SK-N-SH treated with all-trans-retinoic acid at 6 μM for 48 hours (cell line): ENCODE measurements at regions not wholly inside any gene's neighbourhood (a gene's known extent, or its start where the extent isn't known, plus 50 kb on each side); places are given as distances from the start of the nearest gene placed in this dataset.

Experiments used
- ATAC-seq: fragments of 200-7000 bp; cut with Tn5 transposase; 3 replicates; pipeline ENCODE4 v1.9.1; 2020; ENCODE audit warnings: mild to moderate bottlenecking, moderate library complexity
- BACH2 ChIP-seq: fragments of 250-450 bp; sonication (Bioruptor Pico); IDR thresholded peaks from 2 replicates; pipeline ENCODE4 v1.9.0; 2021; ENCODE audit warnings: mild to moderate bottlenecking, borderline replicate concordance
- CSDC2 ChIP-seq: fragments of 250-450 bp; sonication (Bioruptor Pico); IDR thresholded peaks from 2 replicates; pipeline ENCODE4 v1.5.0; 2020; ENCODE audit warnings: mild to moderate bottlenecking, moderate library complexity
- CSRNP3 ChIP-seq: fragments of 250-450 bp; sonication (Bioruptor Pico); IDR thresholded peaks from 2 replicates; pipeline ENCODE4 v1.5.1; 2021; ENCODE audit warnings: mild to moderate bottlenecking, moderate library complexity
- ESRRG ChIP-seq: fragments of 250-450 bp; sonication (Bioruptor Pico); IDR thresholded peaks from 2 replicates; pipeline ENCODE4 v1.6.1; 2021; ENCODE audit warnings: mild to moderate bottlenecking
- GLIS3 ChIP-seq: fragments of 250-450 bp; sonication (Bioruptor Pico); IDR thresholded peaks from 2 replicates; pipeline ENCODE4 v1.5.0; 2020; ENCODE audit warnings: mild to moderate bottlenecking, moderate library complexity
- ISL1 ChIP-seq: fragments of 250-450 bp; sonication (Bioruptor Pico); IDR thresholded peaks from 2 replicates; pipeline ENCODE4 v2.1.2; 2022; ENCODE audit warnings: mild to moderate bottlenecking, moderate library complexity
- OSR1 ChIP-seq: fragments of 250-450 bp; sonication (Bioruptor Pico); IDR thresholded peaks from 2 replicates; pipeline ENCODE4 v1.8.0; 2022; ENCODE audit warnings: moderate library complexity, mild to moderate bottlenecking, inconsistent platforms
- PATZ1 ChIP-seq: fragments of 250-450 bp; sonication (Bioruptor Pico); IDR thresholded peaks from 2 replicates; pipeline ENCODE4 v1.8.0; 2020; ENCODE audit warnings: mild to moderate bottlenecking, moderate library complexity, borderline replicate concordance
- PPARA ChIP-seq: fragments of 250-450 bp; sonication (Bioruptor Pico); IDR thresholded peaks from 2 replicates; pipeline ENCODE4 v1.5.0; 2020; ENCODE audit warnings: mild to moderate bottlenecking, borderline replicate concordance
- RARB ChIP-seq: fragments of 250-450 bp; sonication (Bioruptor Pico); IDR thresholded peaks from 2 replicates; pipeline ENCODE4 v1.8.0; 2021; ENCODE audit warnings: mild to moderate bottlenecking, moderate library complexity
- SNAI2 ChIP-seq: fragments of 250-450 bp; sonication (Bioruptor Pico); IDR thresholded peaks from 2 replicates; pipeline ENCODE4 v1.5.0; 2020; ENCODE audit warnings: mild to moderate bottlenecking, moderate library complexity
- TCF4 ChIP-seq: fragments of 250-450 bp; sonication (Bioruptor Pico); IDR thresholded peaks from 2 replicates; pipeline ENCODE4 v1.8.0; 2021; ENCODE audit warnings: mild to moderate bottlenecking, moderate library complexity, borderline replicate concordance
- TOX ChIP-seq: fragments of 250-450 bp; sonication (Bioruptor Pico); IDR thresholded peaks from 2 replicates; pipeline ENCODE4 v1.8.0; 2021; ENCODE audit warnings: mild to moderate bottlenecking, moderate library complexity, borderline replicate concordance
- ZC3H10 ChIP-seq: fragments of 250-450 bp; sonication (Bioruptor Pico); IDR thresholded peaks from 2 replicates; pipeline ENCODE4 v1.5.1; 2021; ENCODE audit warnings: mild to moderate bottlenecking, moderate library complexity
- ZFP3 ChIP-seq: fragments of 250-450 bp; sonication (Bioruptor Pico); IDR thresholded peaks from 2 replicates; pipeline ENCODE4 v1.5.0; 2020; ENCODE audit warnings: mild to moderate bottlenecking, moderate library complexity
- ZFP30 ChIP-seq: fragments of 450-650 bp; formaldehyde crosslinking; IDR thresholded peaks from 2 replicates; pipeline ENCODE4 v1.5.0; 2022; ENCODE audit warnings: mild to moderate bottlenecking, moderate library complexity
- ZNF565 ChIP-seq: fragments of 450-650 bp; formaldehyde crosslinking; conservative IDR thresholded peaks from 2 replicates; pipeline ENCODE4 v1.5.0; 2020; ENCODE audit warnings: low read depth, mild to moderate bottlenecking, moderate library complexity
- ZNF70 ChIP-seq: fragments of 450-650 bp; formaldehyde crosslinking; IDR thresholded peaks from 2 replicates; pipeline ENCODE4 v1.5.0; 2020; ENCODE audit warnings: mild to moderate bottlenecking, moderate library complexity
- ZNF8 ChIP-seq: fragments of 450-650 bp; formaldehyde crosslinking; IDR thresholded peaks from 2 replicates; pipeline ENCODE4 v1.5.0; 2020; ENCODE audit warnings: mild to moderate bottlenecking, moderate library complexity
- TF ChIP-seq, protein P1 (sequence below): fragments of 250-450 bp; sonication (Bioruptor Pico); IDR thresholded peaks from 2 replicates; pipeline ENCODE4 v1.5.1; 2020; ENCODE audit warnings: low read depth, mild to moderate bottlenecking, moderate library complexity
- TF ChIP-seq, protein P2 (sequence below): fragments of 250-450 bp; sonication (Bioruptor Pico); IDR thresholded peaks from 2 replicates; pipeline ENCODE4 v1.8.0; 2021; ENCODE audit warnings: low read depth, mild to moderate bottlenecking, moderate library complexity, borderline replicate concordance

DNA sequence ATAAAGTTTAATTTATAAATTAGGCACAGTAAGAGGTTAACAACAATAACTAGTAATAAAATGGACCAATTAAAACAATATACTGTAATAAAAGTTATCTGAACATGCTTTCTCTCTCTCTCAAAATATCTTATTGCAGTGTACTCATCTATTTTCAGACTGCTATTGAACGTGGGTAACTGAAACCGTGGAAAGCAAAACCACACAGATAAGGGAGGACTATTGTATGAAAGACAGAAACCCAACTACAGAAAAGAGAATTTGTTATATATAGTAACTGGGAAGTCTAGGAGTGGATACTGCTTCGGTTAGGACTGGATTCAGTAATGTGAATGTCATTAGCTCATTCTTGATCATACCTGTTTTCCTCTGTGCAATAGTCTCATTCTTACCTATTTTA is 119.3 kb upstream of the DAZL start:
- ATAC-seq = no peak

DNA sequence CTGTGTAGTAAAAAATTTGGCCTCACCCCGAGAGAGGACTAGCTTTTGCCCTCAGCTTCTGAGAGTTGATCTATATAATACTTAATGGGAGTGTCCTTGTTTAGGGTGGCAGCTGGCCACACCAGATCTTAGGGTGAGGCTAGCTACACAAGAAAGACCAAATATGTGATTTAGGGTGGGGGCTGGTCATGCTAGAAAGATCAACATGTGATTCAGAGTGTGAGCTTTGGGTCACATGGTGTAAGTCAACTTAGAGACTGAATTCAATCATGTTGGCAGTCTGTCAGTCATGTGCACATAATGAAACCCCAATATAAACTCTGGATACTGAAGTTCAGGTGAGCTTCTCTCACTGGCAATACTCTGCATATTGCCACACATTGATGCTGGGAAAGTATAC is 120.7 kb upstream of the DAZL start:
- ATAC-seq = no peak
- no peak for TF ChIP-seq ZNF70 (CRISPR knock-in tag)

More for the DNA sequence above, 119.3 kb upstream of the DAZL start:
- TF ChIP-seq OSR1 (CRISPR knock-in tag) (no peak), ZC3H10 (no peak), PPARA (no peak), ZFP3 (CRISPR knock-in tag) (no peak), CSDC2 (CRISPR knock-in tag) (no peak), ZNF70 (CRISPR knock-in tag) (no peak), TOX (CRISPR knock-in tag) (no peak), ISL1 (CRISPR knock-in tag) (no peak), GLIS3 (CRISPR knock-in tag) (no peak), ZNF8 (CRISPR knock-in tag) (no peak), ZFP30 (CRISPR knock-in tag) (no peak), TCF4 (CRISPR knock-in tag) (no peak), SNAI2 (CRISPR knock-in tag) (no peak), ZNF565 (no peak), CSRNP3 (CRISPR knock-in tag) (no peak), BACH2 (CRISPR knock-in tag) (no peak), RARB (CRISPR knock-in tag) (no peak), PATZ1 (CRISPR knock-in tag) (no peak)
- TF ChIP-seq, protein P1, sequence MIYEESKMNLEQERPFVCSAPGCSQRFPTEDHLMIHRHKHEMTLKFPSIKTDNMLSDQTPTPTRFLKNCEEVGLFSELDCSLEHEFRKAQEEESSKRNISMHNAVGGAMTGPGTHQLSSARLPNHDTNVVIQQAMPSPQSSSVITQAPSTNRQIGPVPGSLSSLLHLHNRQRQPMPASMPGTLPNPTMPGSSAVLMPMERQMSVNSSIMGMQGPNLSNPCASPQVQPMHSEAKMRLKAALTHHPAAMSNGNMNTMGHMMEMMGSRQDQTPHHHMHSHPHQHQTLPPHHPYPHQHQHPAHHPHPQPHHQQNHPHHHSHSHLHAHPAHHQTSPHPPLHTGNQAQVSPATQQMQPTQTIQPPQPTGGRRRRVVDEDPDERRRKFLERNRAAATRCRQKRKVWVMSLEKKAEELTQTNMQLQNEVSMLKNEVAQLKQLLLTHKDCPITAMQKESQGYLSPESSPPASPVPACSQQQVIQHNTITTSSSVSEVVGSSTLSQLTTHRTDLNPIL = no peak
- TF ChIP-seq, protein P2, sequence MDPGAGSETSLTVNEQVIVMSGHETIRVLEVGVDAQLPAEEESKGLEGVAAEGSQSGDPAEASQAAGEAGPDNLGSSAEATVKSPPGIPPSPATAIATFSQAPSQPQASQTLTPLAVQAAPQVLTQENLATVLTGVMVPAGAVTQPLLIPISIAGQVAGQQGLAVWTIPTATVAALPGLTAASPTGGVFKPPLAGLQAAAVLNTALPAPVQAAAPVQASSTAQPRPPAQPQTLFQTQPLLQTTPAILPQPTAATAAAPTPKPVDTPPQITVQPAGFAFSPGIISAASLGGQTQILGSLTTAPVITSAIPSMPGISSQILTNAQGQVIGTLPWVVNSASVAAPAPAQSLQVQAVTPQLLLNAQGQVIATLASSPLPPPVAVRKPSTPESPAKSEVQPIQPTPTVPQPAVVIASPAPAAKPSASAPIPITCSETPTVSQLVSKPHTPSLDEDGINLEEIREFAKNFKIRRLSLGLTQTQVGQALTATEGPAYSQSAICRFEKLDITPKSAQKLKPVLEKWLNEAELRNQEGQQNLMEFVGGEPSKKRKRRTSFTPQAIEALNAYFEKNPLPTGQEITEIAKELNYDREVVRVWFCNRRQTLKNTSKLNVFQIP = no peak

DNA sequence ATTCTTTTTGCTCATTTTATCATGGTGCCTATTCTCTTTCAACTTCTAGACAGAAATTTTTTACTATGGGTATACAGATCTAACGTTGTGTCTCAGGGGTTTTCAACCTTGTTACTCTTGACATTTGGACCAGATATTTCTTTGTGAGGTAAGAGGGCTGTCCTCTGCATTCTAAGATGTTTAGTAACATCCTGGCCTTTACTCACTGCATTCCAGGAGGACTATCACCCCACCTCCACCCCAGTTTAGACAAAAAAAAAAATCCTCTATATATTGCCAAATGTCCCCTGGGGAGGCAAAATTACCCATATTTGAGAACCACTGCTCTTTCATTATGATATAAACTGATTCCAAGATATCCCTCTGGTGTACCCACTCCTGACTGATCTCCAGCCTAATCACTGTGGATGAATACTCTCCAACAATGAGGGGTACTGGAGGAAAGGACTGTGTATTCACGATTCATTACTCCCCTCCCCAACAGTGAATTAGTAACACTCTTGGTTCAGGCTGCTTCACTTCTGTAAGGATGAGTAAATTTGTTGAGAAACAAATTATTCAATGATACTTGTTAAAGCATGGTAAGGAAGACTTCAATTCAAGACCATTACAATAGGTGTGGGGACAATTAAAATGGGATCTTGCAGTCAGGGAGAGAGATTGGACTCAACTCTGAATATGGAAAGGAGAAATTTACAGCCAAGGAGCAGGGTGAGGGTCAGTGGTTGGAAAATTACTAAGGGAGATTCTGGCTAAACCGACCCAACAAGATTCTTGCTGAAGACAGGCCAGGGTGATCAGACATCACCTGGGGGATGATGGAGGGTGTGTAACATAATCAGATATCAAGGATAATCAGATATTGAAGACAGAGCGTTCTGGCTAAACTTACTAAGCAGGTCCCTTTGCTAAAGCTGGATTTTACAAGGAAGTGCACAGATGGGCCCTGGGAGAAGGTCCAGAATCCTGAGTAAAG is 123.8 kb upstream of the DAZL start:
- peak; percentile 31; the same call in 2 of the 3 replicates for ATAC-seq
- TF ChIP-seq ZNF565 = no peak
- no peak for TF ChIP-seq ZFP3 (CRISPR knock-in tag)
- TF ChIP-seq, protein P1 = no peak
- no peak for TF ChIP-seq ZC3H10
- TF ChIP-seq RARB (CRISPR knock-in tag) = no peak
- TF ChIP-seq BACH2 (CRISPR knock-in tag) = no peak
- no peak for TF ChIP-seq ZFP30 (CRISPR knock-in tag)
- TF ChIP-seq TOX (CRISPR knock-in tag) = no peak
- TF ChIP-seq, protein P2 = no peak
- TF ChIP-seq CSDC2 (CRISPR knock-in tag) = no peak
- no peak for TF ChIP-seq OSR1 (CRISPR knock-in tag)
- no peak for TF ChIP-seq PATZ1 (CRISPR knock-in tag)
- no peak for TF ChIP-seq ZNF70 (CRISPR knock-in tag)
- no peak for TF ChIP-seq ESRRG (CRISPR knock-in tag)
- no peak for TF ChIP-seq PPARA
- TF ChIP-seq ISL1 (CRISPR knock-in tag) = no peak
